ENCODE measurements at regions not wholly inside any gene's neighbourhood (a gene's known extent, or its start where the extent isn't known, plus 50 kb on each side); places are given as distances from the start of the nearest gene placed in this dataset.

- BruUV-seq (replicated peaks): no TSS peak
- no peaks in the 10 kb centered on the region for H3K36me3 Mint-ChIP-seq (ENCODE audit: insufficient read depth, unreplicated experiment)
- no peak for TF ChIP-seq CTCF (IDR thresholded peaks at IDR 0.05; ENCODE audit: unreplicated experiment)
- no peaks in the 10 kb centered on the region for H3K27me3 Mint-ChIP-seq (ENCODE audit: unreplicated experiment)
- H3K4me3 Mint-ChIP-seq (ENCODE audit: low read depth, unreplicated experiment): no peak overlapping the region
- no peaks in the 10 kb centered on the region for H3K4me1 Mint-ChIP-seq (ENCODE audit: low read depth, unreplicated experiment)
- H3K27ac Mint-ChIP-seq (ENCODE audit: unreplicated experiment): no peak overlapping the region
- no peak for DNase-seq
- intact Hi-C loops (cut with micrococcal nuclease; ENCODE audit: unreplicated experiment): no loop called here
- CTCF ChIA-PET: no interaction called here
- H3K9me3 Mint-ChIP-seq (ENCODE audit: low read depth, unreplicated experiment): no peaks in the 10 kb centered on the region
Measured at GRCh38 chr14:87461704-87462103, 531.3 kb downstream of the GALC start.

- Mint-ChIP-seq H3K4me1 (ENCODE audit: low read depth, unreplicated experiment) (no peaks in the 10 kb centered on the region), H3K27ac (ENCODE audit: unreplicated experiment) (no peak overlapping the region), H3K9me3 (ENCODE audit: low read depth, unreplicated experiment) (no peaks in the 10 kb centered on the region), H3K27me3 (ENCODE audit: unreplicated experiment) (no peaks in the 10 kb centered on the region), H3K36me3 (ENCODE audit: insufficient read depth, unreplicated experiment) (no peaks in the 10 kb centered on the region), H3K4me3 (ENCODE audit: low read depth, unreplicated experiment) (peak overlapping the region; percentile 58)
- BruUV-seq (replicated peaks): no TSS peak
- TF ChIP-seq CTCF (IDR thresholded peaks at IDR 0.05; ENCODE audit: unreplicated experiment): no peak
- no peak for DNase-seq
- intact Hi-C loops (cut with micrococcal nuclease; ENCODE audit: unreplicated experiment): loop anchor here (2.0 kb wide), 1 partner anchor 19 kb away; no protein-coding TSS in a partner anchor
- CTCF ChIA-PET: no interaction called here
Measured at GRCh38 chr14:87457720-87458119, 535.3 kb downstream of the GALC start.

DNA sequence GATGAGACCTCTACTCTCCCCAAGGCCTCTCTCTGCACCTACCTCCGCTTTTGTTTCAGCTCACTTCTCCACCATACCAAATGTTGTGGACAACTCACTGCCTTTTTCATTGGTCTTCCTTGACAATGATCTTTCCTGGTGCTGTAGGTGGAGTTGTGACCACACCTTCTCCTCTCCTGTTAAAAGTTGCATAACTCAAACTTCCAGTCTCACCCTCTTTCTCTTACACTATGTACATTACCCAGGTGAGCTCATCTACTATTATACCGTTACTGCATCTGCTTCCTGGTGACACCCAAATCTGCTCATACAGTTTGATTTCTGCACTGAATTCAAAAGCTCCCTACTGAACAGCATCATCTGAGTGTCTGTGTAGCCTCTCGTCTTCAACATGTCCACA, 542.8 kb downstream of the GALC start:
- no peaks in the 10 kb centered on the region for H3K9me3 Mint-ChIP-seq (ENCODE audit: low read depth, unreplicated experiment)
- BruUV-seq (replicated peaks): no TSS peak
- no peak for TF ChIP-seq CTCF (IDR thresholded peaks at IDR 0.05; ENCODE audit: unreplicated experiment)
- CTCF ChIA-PET: no interaction called here
- no peaks in the 10 kb centered on the region for H3K4me1 Mint-ChIP-seq (ENCODE audit: low read depth, unreplicated experiment)
- intact Hi-C loops (cut with micrococcal nuclease; ENCODE audit: unreplicated experiment): no loop called here
- no peaks in the 10 kb centered on the region for H3K36me3 Mint-ChIP-seq (ENCODE audit: insufficient read depth, unreplicated experiment)
- no peak overlapping the region for H3K27ac Mint-ChIP-seq (ENCODE audit: unreplicated experiment)
- DNase-seq: no peak
- H3K27me3 Mint-ChIP-seq (ENCODE audit: unreplicated experiment): no peaks in the 10 kb centered on the region
- no peak overlapping the region for H3K4me3 Mint-ChIP-seq (ENCODE audit: low read depth, unreplicated experiment)

- BruUV-seq (replicated peaks): no TSS peak
- H3K9me3 Mint-ChIP-seq (ENCODE audit: low read depth, unreplicated experiment): no peaks in the 10 kb centered on the region
- no peak for TF ChIP-seq CTCF (IDR thresholded peaks at IDR 0.05; ENCODE audit: unreplicated experiment)
- no peak overlapping the region for H3K27ac Mint-ChIP-seq (ENCODE audit: unreplicated experiment)
- H3K4me3 Mint-ChIP-seq (ENCODE audit: low read depth, unreplicated experiment): no peak overlapping the region
- no peaks in the 10 kb centered on the region for H3K36me3 Mint-ChIP-seq (ENCODE audit: insufficient read depth, unreplicated experiment)
- intact Hi-C loops (cut with micrococcal nuclease; ENCODE audit: unreplicated experiment): no loop called here
- H3K4me1 Mint-ChIP-seq (ENCODE audit: low read depth, unreplicated experiment): no peaks in the 10 kb centered on the region
- H3K27me3 Mint-ChIP-seq (ENCODE audit: unreplicated experiment): no peaks in the 10 kb centered on the region
- no peak for DNase-seq
- CTCF ChIA-PET: no interaction called here
Measured at GRCh38 chr14:87449016-87449415, 544.0 kb downstream of the GALC start.

DNA sequence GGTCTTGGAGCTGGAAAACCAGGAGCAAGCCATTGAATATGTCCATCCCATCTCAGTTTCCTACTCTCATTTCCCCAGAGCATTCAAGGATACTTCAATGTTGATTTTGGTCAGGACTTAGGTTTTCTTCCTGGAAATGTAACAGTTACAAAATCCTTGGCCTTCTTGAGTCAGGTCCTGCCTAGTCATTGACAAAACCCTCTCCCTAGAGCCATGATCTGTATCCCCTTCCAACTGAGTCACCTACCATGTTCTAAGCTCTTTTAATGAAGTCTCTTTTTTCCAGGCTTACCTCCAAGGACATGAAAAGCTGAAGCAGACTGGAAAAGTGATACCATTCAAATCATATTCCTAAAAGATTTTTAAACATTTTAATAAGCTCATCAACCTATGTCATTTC, 549.2 kb downstream of the GALC start:
- no peak for DNase-seq
- CTCF ChIA-PET: no interaction called here
- Mint-ChIP-seq H3K27me3 (ENCODE audit: unreplicated experiment) (no peaks in the 10 kb centered on the region), H3K27ac (ENCODE audit: unreplicated experiment) (no peak overlapping the region), H3K9me3 (ENCODE audit: low read depth, unreplicated experiment) (peaks cover 3% of the 10 kb centered on the region), H3K36me3 (ENCODE audit: insufficient read depth, unreplicated experiment) (no peaks in the 10 kb centered on the region), H3K4me3 (ENCODE audit: low read depth, unreplicated experiment) (no peak overlapping the region), H3K4me1 (ENCODE audit: low read depth, unreplicated experiment) (peaks cover 13% of the 10 kb centered on the region)
- no peak for TF ChIP-seq CTCF (IDR thresholded peaks at IDR 0.05; ENCODE audit: unreplicated experiment)
- no TSS peak for BruUV-seq (replicated peaks)
- intact Hi-C loops (cut with micrococcal nuclease; ENCODE audit: unreplicated experiment): no loop called here

All from Calu3 (cell line).